SKM-1 (cell line): ENCODE measurements at regions not wholly inside any gene's neighbourhood (a gene's known extent, or its start where the extent isn't known, plus 50 kb on each side); places are given as distances from the start of the nearest gene placed in this dataset.

Experiments used
- DNase-seq: peaks from one replicate; lab custom pipeline; 2025; ENCODE audit not compliant: unreplicated experiment; lab: John Stamatoyannopoulos, UW

DNA sequence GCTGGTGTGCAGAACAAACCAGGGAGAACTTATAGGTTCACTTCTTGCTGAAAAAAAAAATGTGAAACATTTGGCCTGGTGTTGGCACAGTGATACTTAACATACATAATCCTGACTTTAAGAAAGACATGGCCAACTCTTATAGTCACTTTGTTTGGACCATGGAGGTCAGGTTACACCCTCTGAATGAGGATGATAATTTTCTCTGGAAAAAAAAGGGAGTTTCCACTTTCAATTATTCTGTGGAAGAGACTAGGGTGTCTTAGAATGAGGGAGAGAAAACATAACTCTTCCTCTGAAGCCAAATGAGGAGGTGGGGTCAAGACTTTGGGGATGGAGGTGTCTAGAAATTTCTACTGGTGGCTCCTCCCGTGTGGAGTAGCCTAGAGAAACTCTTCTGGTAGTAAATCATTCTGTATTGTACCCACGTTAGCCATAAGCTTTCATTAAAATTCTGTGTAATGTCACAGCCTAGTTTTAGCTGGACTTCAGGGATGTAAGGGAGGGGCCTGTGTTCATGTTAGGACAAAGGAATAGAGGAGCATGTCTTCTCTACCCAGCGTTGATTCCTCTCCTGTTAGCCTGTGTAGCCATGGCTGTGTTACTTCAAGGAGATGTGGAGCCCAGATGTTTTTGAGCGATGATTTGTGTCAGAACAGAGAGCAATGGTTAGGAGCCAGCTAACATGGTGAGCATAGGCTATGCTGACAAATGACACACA is 328.3 kb downstream of the GPAT3 start:
- no peak for DNase-seq

DNA sequence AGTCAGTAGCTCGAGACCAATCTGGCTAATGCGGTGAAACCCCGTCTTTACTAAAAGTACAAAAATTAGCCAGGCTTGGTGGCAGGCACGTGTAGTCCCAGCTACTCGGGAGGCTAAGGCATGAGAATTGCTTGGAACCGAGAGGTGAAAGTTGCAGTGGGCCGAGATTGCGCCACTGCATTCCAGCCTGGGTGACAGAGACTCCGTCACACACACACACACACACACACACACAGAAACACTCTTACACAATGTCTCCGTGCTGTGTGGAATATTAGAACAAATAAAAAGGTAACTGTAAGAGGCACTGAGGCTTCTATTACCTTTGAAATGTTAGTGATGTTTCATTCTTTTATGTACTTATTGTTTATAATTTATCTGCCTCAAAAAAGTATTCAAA is 326.6 kb downstream of the GPAT3 start:
- no peak for DNase-seq

DNA sequence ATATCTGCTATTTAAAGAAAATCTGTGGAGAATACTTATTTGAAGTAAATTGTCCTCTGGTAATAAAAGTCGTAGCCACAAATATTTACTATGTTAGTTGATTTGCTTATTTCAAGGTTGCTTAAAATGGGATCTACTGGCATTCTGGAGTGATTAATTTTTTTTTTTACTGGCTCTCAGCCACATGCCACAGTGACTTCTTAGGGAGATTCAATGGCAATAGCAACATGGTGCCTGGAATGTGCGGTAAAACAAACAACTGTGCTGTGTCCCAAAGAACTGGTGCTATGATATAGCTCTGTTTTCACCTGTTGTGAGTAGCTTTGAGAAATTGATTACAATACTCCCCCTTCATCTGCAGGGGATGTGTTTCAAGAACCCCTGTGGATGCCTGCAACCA is 324.3 kb downstream of the GPAT3 start:
- DNase-seq: no peak

DNA sequence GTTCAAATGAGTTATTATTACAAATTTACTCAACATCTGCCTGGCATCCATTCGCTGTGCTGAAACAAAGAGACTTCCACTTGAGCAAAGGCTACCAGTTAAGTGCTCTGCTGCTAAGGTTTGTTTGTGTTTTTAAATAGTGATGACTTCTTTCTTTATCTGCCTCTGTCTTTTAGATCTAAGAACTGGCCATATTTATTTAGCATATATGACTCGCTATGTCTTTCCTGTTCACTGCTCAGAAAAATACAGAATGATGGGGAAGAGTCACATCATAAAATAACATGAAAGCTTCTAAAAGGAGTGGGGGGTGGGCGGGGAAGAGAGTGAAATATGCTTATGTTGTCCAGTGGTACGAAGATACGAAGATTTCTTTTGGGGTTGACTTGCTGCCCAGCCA is 322.2 kb downstream of the GPAT3 start:
- DNase-seq: no peak

DNA sequence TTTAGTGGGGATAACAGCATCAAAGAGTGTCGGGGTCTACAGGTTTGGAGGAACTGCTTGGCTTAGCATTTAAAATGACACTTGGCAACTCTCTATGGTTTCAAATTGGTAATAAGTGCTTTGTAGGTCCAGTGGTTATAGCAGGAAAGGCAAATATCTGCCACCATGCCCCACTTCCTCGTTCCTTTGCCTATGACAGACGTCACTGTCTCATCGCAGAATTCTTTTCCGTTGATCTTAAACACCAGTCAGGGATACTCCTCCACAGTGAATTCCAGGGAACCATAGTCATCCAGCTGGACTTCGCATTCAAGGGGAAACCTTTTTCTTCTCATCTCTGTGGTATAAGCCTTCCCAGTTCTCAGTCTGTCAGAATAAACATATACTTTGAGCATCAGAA is 319.1 kb downstream of the GPAT3 start:
- no peak for DNase-seq

DNA sequence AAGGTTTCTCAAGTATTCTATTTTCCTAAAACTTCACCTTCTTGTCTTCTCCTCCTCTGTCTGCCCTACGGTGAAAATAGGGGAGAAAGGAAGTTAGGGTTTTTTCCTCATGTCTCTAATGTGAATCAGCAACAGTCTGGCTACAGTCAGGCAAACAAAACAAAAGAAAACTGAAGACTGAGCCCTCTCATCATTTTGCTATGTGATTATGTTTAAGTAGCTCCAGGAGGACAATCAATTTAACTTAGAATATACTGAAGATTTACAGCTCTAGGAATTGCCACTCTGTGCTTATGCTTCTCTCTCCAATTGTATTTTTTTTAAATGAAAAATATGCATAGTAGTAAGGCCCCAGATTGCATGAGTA is 316.2 kb downstream of the GPAT3 start:
- no peak for DNase-seq

DNA sequence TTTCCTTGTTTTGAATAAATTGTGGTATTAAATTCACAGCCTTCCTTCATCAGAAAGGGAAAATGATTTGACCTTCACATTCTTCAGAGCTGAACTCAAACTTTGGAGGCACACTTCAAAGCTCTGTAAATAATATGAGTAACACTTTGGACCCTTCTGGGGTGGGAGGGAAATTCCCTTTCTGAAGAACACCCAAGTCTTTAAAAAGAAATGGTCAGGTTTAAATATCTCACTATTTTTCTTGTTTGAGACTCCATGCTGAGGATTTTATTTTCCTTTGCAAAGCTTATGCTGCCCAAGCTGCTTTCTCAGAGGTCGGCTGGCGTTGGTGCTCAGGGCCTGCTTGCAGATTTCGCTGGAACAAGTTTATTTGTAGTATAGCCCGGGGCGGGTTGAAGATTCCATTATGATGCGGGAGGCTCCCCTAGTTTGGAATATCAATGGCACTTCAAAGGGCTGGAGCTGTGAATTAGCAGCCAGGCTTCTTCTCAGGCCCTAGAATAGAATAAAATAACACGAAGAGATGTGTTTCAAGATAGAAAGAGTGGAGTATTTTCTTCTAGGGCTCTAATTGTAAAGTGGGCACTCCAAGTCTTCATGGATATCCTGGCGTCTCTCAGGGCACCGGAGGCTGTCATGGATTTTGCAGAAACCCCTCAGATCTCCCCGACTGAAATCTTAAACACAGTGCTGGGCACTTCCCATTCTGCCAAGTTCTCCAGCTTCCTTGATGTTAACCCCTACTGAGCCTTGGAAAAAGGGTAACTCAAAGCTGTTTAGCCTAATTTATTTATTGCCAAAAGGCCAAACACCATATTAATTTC is 315.6 kb downstream of the GPAT3 start:
- DNase-seq: no peak

DNA sequence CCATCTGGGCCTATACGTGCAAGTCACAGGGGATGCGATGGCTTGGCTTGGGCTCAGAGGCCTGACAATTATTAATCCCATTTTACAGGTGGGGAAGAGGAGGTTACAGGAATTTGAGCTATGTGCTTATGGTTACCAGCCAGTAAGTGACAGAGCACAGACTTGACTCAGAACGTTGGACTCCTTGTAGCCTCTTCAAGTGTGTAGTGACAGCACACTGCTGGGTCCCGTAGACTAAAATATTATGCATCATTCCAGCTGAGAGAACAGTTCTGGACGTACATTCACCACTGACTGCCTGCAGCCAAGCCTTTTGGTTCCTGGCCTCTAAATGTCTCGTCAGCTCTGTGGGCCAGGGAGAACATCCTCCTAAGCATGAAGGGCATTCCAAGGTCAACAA is 314.5 kb downstream of the GPAT3 start:
- DNase-seq: no peak

DNA sequence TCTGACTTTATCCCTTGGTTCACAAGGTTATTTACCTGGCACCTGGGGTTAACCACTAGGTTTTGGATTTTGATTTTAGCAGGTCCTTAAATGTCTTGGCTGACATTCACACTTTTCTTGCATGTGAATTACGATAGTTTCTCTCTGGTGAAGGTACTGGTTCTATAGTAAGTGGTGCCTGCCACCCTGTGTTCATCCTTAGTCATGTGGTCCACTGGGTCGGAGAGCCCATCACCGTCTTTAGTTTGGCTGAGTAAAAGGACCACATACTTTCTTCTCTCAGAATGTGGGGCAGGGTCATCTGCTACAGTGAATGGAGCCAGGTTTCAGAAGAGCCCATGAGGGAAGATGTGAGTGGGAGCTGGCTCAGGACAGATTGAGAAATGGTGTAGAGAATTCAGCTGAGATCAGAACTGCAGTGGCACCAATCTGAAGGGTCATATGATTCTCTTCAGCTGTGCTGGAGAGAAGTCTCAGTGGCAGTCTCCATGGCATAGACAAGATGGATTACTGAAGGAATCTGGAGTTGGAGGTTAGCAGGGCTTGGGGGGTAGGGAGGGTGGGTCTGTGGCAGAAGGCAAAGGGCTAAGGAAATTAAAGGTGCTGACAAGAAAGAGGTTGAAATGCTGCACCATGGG is 310.4 kb downstream of the GPAT3 start:
- no peak for DNase-seq

DNA sequence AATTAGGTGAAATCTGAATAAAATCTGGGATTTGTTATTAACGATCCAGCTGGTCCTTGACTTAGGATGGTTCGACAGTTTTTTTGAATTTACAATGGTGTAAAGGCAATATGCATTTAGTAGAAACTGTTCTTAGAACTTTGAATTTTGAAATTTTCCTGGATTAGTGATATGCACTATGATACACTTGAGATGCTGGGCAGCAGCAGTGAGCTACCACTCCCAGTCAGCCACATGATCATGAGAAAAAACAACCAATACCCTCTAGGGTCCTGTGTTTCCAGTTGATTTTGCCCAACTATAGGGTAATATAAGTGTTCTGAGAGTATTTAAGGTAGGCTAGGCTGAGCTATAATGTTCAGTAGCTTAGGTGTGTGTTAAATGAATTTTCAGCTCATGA is 303.7 kb downstream of the GPAT3 start:
- DNase-seq: no peak

DNA sequence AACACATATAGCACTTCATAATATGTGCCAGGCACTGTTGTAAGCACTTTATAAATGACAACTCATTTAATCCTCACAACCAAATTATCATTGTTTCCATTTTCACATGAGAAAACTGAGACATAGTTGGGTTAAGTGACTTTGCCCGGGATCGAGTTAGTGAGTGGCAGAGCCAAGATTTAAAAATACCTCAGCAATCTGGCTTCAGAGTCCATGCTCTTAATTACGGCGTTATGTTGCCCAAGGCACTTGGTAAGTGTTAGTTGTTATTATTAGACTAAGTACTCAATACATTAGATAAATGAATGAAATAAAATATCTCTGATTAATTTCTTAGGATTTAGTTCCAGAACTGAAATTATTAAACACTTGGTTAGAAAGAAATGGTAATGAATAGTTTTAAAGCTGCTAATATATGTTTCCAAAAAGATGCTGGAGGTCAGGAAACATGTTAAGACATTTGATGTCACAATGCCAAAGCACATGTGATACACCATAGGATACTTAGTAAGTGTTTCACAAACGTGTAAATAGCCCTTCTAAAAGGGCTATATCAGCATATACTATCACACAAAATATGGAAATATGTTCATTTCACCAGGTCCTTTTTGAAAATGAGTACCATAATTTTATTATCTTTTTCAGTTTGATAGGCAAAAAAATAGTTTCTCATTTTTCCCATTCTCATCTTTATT is 301.9 kb downstream of the GPAT3 start:
- no peak for DNase-seq

DNA sequence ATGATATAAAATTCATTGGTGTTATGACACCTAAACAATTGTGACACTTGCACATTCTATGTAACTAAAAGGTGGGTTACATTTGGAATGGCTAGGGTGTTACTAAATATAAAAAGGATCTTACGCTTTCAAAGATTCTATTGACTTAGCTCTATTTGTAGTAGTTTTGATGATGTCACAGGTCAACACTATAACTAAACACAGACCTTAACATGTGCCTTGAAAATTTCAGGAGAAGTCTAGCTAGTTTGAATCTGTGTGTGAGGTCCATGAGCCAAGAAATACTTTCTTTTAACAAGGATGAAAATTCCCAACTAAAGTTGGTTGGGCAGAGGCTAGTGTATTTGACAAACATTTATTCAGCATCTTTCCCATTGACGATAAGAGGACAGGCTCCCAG is 298.0 kb downstream of the GPAT3 start:
- no peak for DNase-seq

DNA sequence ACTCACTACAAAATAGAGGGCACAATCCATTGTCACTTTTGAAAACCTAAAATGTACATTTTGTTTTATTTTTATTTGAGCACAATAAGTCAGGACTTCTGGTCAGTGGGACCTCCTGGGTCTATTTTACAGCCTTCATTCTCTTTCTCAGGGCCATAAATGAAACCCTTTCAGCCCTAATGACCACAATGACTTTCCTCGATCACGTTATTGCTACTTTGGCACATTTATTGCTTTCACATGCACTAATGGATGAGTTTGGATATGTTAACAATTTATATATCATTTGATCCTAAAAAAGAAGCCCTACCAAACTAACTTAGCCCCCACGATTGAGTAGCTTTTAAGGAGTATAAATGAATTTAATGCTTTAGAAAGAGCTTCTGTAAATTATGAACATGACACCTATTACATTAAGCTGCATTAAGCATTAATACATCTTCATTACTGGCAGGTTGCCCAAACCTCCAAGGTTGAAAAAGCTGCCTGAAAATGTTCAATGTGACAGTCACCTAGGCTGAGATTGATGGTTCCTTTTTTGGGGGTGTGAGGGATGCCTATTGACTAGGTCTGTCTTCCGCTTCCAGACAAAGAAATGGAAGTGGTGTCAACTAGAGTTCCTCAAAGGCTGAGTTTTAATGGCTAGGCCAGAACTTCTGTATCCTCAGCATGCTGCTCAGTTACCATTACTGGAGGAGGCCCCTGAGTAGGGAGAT is 296.4 kb downstream of the GPAT3 start:
- no peak for DNase-seq

DNA sequence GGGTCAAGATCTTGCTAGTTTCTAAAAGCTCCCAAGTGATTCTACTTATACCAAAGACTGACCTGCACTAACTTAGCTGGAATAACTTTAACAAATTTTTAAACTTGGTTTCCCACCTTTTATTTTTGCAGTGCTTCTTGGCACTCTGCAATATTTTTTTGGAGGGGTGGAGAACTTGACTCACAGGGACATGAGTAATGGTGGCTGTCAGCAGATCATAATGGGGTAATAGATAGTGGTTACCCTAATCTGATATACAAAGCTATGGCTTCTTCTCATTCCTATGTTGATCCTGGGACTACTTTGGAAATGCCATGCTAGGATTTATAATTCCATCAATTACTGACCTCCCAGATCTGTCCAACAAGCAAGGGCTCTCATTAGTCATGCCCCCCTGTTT is 295.7 kb downstream of the GPAT3 start:
- DNase-seq: no peak

DNA sequence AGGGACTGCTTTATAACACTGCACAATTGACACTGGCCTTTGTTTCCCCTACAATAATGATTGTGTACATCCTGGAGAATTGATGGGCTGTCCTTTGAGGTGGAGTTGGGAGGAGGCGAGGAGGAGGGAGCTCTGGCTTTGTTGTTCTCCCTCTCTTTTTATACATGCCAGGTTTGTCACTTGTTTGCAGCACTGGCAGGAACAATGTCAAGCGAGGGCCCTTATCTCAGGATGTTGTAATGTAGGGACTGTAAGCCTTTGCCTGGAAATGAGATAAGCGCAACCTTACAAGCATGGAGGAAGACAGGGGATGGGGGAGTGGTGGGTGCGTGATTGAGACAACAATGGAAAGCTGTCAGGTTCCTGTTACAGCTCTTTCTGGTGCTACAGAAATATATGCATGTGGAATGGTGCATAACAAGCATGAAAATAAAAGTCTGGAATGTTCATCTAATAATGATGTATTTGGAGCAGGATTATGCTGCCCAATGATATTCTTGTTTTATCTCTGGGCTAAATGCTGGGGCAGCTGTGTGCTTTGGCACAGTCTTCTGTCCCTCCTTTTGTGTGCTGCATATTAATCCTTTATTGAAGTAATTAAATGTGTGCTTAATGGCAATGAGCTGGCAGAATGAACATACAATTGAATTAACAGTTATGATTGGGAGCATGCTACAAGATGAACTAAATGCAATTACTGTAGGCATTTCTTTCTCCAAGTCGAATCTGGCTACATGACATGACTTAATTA is 294.4 kb downstream of the GPAT3 start:
- DNase-seq: no peak

DNA sequence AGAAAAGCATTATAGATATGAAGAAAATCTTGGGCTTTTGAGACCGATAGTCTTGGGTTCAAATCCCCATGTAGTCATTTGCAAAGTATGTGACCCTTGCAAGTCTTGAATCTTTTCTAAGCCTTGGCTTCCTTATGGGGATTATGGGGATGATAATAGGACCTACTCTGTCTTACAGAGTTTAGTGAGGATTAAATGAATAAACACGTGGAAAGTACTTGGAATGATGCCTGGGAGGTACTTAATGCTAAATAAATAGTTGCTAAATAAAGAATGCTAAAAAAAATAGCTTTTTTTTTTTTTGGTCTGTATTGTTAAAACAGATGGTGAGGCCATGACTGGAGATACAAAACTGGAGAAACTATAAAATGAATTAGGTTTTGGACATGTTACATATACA is 292.7 kb downstream of the GPAT3 start:
- no peak for DNase-seq

DNA sequence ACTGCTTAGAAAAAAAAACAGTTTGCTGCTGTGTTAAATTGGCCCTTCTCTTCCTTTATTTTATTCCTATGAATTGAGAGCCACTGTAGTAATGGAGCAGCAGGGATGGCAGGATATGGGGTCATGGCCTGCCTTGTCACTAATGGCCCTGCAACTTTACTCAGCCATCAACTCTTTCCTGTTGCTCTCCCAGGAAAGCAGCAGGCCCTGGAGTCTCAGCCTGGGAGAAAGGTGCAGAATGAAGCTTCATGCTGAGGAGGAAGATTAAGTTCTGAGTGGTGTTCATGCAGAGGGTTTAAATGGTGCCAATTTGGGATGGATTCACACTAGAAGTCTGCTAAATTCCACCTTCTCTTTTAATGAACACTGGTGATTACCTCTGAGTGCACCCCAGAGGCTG is 285.6 kb downstream of the GPAT3 start:
- no peak for DNase-seq

DNA sequence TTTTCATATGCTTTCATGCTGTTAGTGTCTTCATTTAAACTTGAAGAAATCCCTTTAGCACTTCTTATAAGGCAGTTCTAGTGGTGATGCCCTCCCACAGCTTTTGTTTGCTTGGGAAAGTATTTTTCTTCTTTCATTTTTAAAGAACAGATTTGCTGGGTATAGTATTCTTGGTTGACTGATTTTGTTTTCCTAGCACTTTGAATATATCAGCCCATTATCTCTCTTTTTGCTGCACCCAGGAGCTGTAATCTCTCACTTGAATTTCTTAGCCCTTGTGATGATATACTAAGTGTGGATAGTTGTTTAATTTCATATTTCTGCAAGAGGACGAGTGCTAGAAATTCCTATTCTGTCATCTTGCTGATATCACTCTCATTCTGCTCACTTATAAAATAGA is 283.7 kb downstream of the GPAT3 start:
- DNase-seq: no peak

DNA sequence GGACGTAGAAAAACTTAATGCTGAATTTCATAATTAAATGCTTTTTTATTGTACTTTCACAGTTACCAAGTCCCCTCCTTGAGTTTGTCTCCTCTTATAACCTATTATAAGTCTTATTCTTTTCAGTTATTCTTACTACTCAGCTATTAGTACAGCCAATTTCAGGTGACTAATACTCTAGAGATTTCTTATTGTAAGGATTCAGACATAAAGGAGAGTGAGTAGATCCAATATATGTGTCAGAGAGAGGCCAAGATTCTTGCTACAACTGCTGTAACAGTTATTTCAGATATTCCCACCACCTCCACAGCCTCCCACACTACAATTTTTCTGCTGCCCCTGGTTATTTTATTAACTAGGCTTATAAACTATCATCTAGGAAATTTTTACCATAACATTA is 274.5 kb downstream of the GPAT3 start:
- no peak for DNase-seq

DNA sequence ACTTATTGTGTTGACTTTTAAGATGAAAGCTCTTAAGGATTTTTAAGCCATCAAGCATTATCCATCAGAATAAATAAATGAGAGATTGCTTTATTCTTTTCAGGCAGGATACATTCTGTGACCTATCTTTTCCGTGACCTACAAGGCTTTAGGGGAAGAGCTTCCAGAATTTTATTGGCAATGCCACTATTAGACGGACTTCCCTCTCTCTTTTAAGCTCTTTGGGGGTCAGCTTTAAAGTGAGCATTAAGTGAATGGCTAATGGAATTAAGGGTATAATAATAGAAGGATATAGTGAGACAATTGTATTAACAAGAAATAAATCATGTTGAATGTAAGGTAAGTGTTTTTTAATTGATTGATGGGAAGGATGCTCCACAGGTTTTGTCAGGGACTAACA is 273.7 kb downstream of the GPAT3 start:
- DNase-seq: no peak
